Gastroesophageal sphincter (tissue), 4 donors: ENCODE measurements at regions not wholly inside any gene's neighbourhood (a gene's known extent, or its start where the extent isn't known, plus 50 kb on each side); places are given as distances from the start of the nearest gene placed in this dataset.
A peak's percentile ranks its signal among the peaks of the same experiment; 100 is the strongest.

Source experiments
- ATAC-seq: fragments of 150-250 bp; one replicate; pipeline ENCODE4 v1.9.1; 2016; ENCODE audit warnings: mild to moderate bottlenecking, moderate library complexity
- H3K27ac ChIP-seq, 4 donors: fragments of 200-600 bp; sonication (generic) in 3 of 4; 1 replicate in 3 of 4; 2 replicates in 1 of 4; pipeline ENCODE4 v1.5.1; 2016 to 2019
- H3K27me3 ChIP-seq: fragments of 200-600 bp; sonication (generic); one replicate; pipeline ENCODE4 v1.5.1; 2019
- H3K36me3 ChIP-seq, 2 donors: fragments of 200-600 bp; sonication (generic); one replicate each; pipeline ENCODE4 v1.5.1; 2019; ENCODE audit warnings: control low read depth in 1 of 2
- H3K4me1 ChIP-seq, 3 donors: fragments of 200-600 bp; sonication (generic); 1 replicate in 2 of 3; 2 replicates in 1 of 3; pipeline ENCODE4 v1.5.1; 2016 to 2019; ENCODE audit warnings: control low read depth in 2 of 3
- H3K4me3 ChIP-seq, 2 donors: fragments of 200-600 bp; sonication (generic); one replicate each; pipeline ENCODE4 v1.5.1; 2019; ENCODE audit warnings: mild to moderate bottlenecking in 1 of 2, moderate library complexity in 1 of 2
- H3K9me3 ChIP-seq, 3 donors: fragments of 200-600 bp; sonication (generic); one replicate each; pipeline ENCODE4 v1.5.1; 2017 to 2019; ENCODE audit warnings: control low read depth in 2 of 3
- CTCF ChIP-seq, 4 experiments: fragments of 200-600 bp in 2 of 4; fragments of 450-650 bp in 2 of 4; sonication (generic) in 1 of 4; IDR thresholded peaks; one replicate each; pipeline ENCODE4 v1.5.1; 2017 to 2019; ENCODE audit warnings: antibody characterized with exemption in 4 of 4, mild to moderate bottlenecking in 2 of 4, moderate library complexity in 2 of 4
- EP300 ChIP-seq: sonication (generic); formaldehyde crosslinking; IDR thresholded peaks from one replicate; pipeline ENCODE4 v1.6.1; 2017; ENCODE audit warnings: antibody characterized with exemption, mild to moderate bottlenecking
- POLR2A ChIP-seq, 2 donors: fragments of 450-650 bp; IDR thresholded peaks; one replicate each; pipeline ENCODE4 v1.6.1; 2017; ENCODE audit warnings: antibody characterized with exemption in 2 of 2, mild to moderate bottlenecking in 2 of 2, moderate library complexity in 1 of 2
- POLR2AphosphoS5 ChIP-seq: sonication (generic); formaldehyde crosslinking; IDR thresholded peaks from one replicate; pipeline ENCODE4 v1.6.1; 2017; ENCODE audit warnings: antibody characterized with exemption
- WGBS, 2 donors: methylation state at CpG; one replicate each; pipeline ENCODE4 v1.1.5; 2018; ENCODE audit warnings: low coverage in 1 of 2; 5-methylcytosine and 5-hydroxymethylcytosine counted together

GRCh38 chr9:107975426-107976010, 485.9 kb upstream of the KLF4 start:
- WGBS, 2 donors: 74 to 89% methylated on average over 4 to 5 of the region's 5 CpGs
- Histone ChIP-seq H3K27me3 (no peaks in the 10 kb centered on the region), H3K9me3 (no peaks in the 10 kb centered on the region), H3K4me1 (no peaks in the 10 kb centered on the region), H3K4me3 (no peak overlapping the region), H3K36me3 (no peaks in the 10 kb centered on the region), H3K27ac (peak overlapping the region in 1 of 4 donors; percentile 24)
- TF ChIP-seq CTCF (IDR thresholded peaks at IDR 0.05) (no peak), EP300 (no peak), POLR2A (IDR thresholded peaks at IDR 0.05) (no peak), POLR2AphosphoS5 (no peak)
- ATAC-seq: no peak

GRCh38 chr9:107973451-107973850, 483.9 kb upstream of the KLF4 start:
- H3K36me3 ChIP-seq: no peaks in the 10 kb centered on the region
- WGBS, 2 donors: 100% methylated on average over 1 of the region's 1 CpG
- H3K27ac ChIP-seq: no peak overlapping the region
- no peak for ATAC-seq
- no peaks in the 10 kb centered on the region for H3K9me3 ChIP-seq
- no peaks in the 10 kb centered on the region for H3K27me3 ChIP-seq
- TF ChIP-seq EP300 (no peak), POLR2AphosphoS5 (no peak), CTCF (IDR thresholded peaks at IDR 0.05) (no peak), POLR2A (IDR thresholded peaks at IDR 0.05) (no peak)
- no peak overlapping the region for H3K4me3 ChIP-seq
- H3K4me1 ChIP-seq: no peaks in the 10 kb centered on the region

GRCh38 chr9:107972346-107972745, 482.8 kb upstream of the KLF4 start:
- H3K9me3 ChIP-seq: no peaks in the 10 kb centered on the region
- no peaks in the 10 kb centered on the region for H3K27me3 ChIP-seq
- no peak for ATAC-seq
- H3K27ac ChIP-seq: no peak overlapping the region
- no peak overlapping the region for H3K4me3 ChIP-seq
- no peaks in the 10 kb centered on the region for H3K36me3 ChIP-seq
- TF ChIP-seq POLR2AphosphoS5 (no peak), CTCF (IDR thresholded peaks at IDR 0.05) (no peak), EP300 (no peak), POLR2A (IDR thresholded peaks at IDR 0.05) (no peak)
- WGBS, 2 donors: 55 to 62% methylated on average over 7 of the region's 7 CpGs
- no peaks in the 10 kb centered on the region for H3K4me1 ChIP-seq

- no peaks in the 10 kb centered on the region for H3K4me1 ChIP-seq
- H3K9me3 ChIP-seq: no peaks in the 10 kb centered on the region
- ATAC-seq: peak; percentile 55
- no peak for TF ChIP-seq EP300
- no peak for TF ChIP-seq POLR2AphosphoS5
- TF ChIP-seq CTCF (IDR thresholded peaks at IDR 0.05): no peak
- no peak for TF ChIP-seq POLR2A (IDR thresholded peaks at IDR 0.05)
- no peak overlapping the region for H3K27ac ChIP-seq
- no peaks in the 10 kb centered on the region for H3K27me3 ChIP-seq
- no peak overlapping the region for H3K4me3 ChIP-seq
- no peaks in the 10 kb centered on the region for H3K36me3 ChIP-seq
These were observed 481.7 kb upstream of the KLF4 start for GRCh38 chr9:107971241-107971640.

GRCh38 chr9:107970726-107971125, 481.2 kb upstream of the KLF4 start:
- H3K9me3 ChIP-seq: no peaks in the 10 kb centered on the region
- no peaks in the 10 kb centered on the region for H3K27me3 ChIP-seq
- no peaks in the 10 kb centered on the region for H3K4me1 ChIP-seq
- H3K27ac ChIP-seq: no peak overlapping the region
- no peaks in the 10 kb centered on the region for H3K36me3 ChIP-seq
- no peak overlapping the region for H3K4me3 ChIP-seq
- WGBS, 2 donors: 80 to 95% methylated on average over 5 of the region's 5 CpGs
- TF ChIP-seq CTCF (IDR thresholded peaks at IDR 0.05): no peak
- no peak for TF ChIP-seq POLR2AphosphoS5
- TF ChIP-seq EP300: no peak
- TF ChIP-seq POLR2A (IDR thresholded peaks at IDR 0.05): no peak
- ATAC-seq: no peak
